Calu3 (cell line): ENCODE measurements at regions not wholly inside any gene's neighbourhood (a gene's known extent, or its start where the extent isn't known, plus 50 kb on each side); places are given as distances from the start of the nearest gene placed in this dataset.
"Not testable (repeated sequence)": the region's sequence is repeated elsewhere in the genome, so short reads cannot be mapped to it uniquely, and the experiment has no call there.

Source experiments
- BruUV-seq: library from RNA; stranded (reverse); fragments of 400-500 nt; replicated peaks from 2 replicates; lab custom pipeline; 2021; lab: Mats Ljungman, UMichigan
- CTCF ChIA-PET: fragments of 300-600 bp; sonication (Branson Sonifier 250); formaldehyde crosslinking; loops from one replicate; lab custom pipeline; 2022; ENCODE audit warnings: antibody characterized with exemption; lab: Charles Lee
- DNase-seq: peaks from one replicate; pipeline ENCODE4 v3.0.0; 2022
- H3K27ac Mint-ChIP-seq: one replicate; pipeline ENCODE4 v1.8.0; 2022; ENCODE audit warnings: mixed read lengths; ENCODE audit not compliant: unreplicated experiment
- H3K27me3 Mint-ChIP-seq: one replicate; pipeline ENCODE4 v1.8.0; 2022; ENCODE audit warnings: mixed read lengths; ENCODE audit not compliant: unreplicated experiment
- H3K36me3 Mint-ChIP-seq: one replicate; pipeline ENCODE4 v1.8.0; 2022; ENCODE audit warnings: mild to moderate bottlenecking, moderate library complexity, mixed read lengths; ENCODE audit not compliant: insufficient read depth, unreplicated experiment
- H3K4me1 Mint-ChIP-seq: one replicate; pipeline ENCODE4 v1.8.0; 2022; ENCODE audit warnings: mild to moderate bottlenecking, low read depth, mixed read lengths; ENCODE audit not compliant: unreplicated experiment
- H3K4me3 Mint-ChIP-seq: one replicate; pipeline ENCODE4 v1.8.0; 2022; ENCODE audit warnings: mild to moderate bottlenecking, low read depth, moderate library complexity, mixed read lengths; ENCODE audit not compliant: unreplicated experiment
- H3K9me3 Mint-ChIP-seq: one replicate; pipeline ENCODE4 v1.8.0; 2022; ENCODE audit warnings: low read depth, mixed read lengths; ENCODE audit not compliant: unreplicated experiment
- CTCF ChIP-seq: fragments of 200-600 bp; IDR thresholded peaks from one replicate; pipeline ENCODE4 v1.8.0; 2022; ENCODE audit warnings: antibody characterized with exemption; ENCODE audit not compliant: unreplicated experiment
- intact Hi-C: fragments of 100-400 bp; cut with micrococcal nuclease; formaldehyde crosslinking; loops from one replicate; pipeline ENCODE4 v1.10.0; 2022; ENCODE audit not compliant: unreplicated experiment

GRCh38 chr1:148363439-148363810 lies 119.7 kb downstream of the PPIAL4G start:
- no TSS peak for BruUV-seq
- Mint-ChIP-seq H3K27ac (no peak overlapping the region), H3K36me3 (peaks cover 17% of the 10 kb centered on the region), H3K4me1 (peaks cover 27% of the 10 kb centered on the region), H3K9me3 (no peaks in the 10 kb centered on the region), H3K4me3 (no peak overlapping the region), H3K27me3 (peaks cover 4% of the 10 kb centered on the region)
- intact Hi-C loops = no loop called here
- DNase-seq = no peak
- CTCF ChIA-PET = no interaction called here
- no peak for TF ChIP-seq CTCF

GRCh38 chr1:148362626-148363438 lies 120.3 kb downstream of the PPIAL4G start:
- peak overlapping the region; percentile 50 for H3K27ac Mint-ChIP-seq
- DNase-seq = peak; percentile 34

GRCh38 chr1:148362216-148362611 lies 120.9 kb downstream of the PPIAL4G start:
- Mint-ChIP-seq H3K36me3 (peaks cover 17% of the 10 kb centered on the region), H3K4me1 (peaks cover 27% of the 10 kb centered on the region), H3K4me3 (peak overlapping the region; percentile 69), H3K27ac (peak overlapping the region; percentile 50), H3K9me3 (no peaks in the 10 kb centered on the region), H3K27me3 (peaks cover 16% of the 10 kb centered on the region)
- no peak for DNase-seq
- BruUV-seq = TSS peak; percentile 83
- TF ChIP-seq CTCF = no peak
- CTCF ChIA-PET = interaction anchor here (0.6 kb wide), 1 partner anchor 17 kb away, joined by 3 read pairs; no protein-coding TSS in a partner anchor
- intact Hi-C loops = no loop called here

More at GRCh38 chr1:148362626-148363438, 120.3 kb downstream of the PPIAL4G start:
- Mint-ChIP-seq H3K9me3 (no peaks in the 10 kb centered on the region), H3K36me3 (peaks cover 17% of the 10 kb centered on the region), H3K4me1 (peaks cover 27% of the 10 kb centered on the region), H3K27me3 (peaks cover 10% of the 10 kb centered on the region), H3K4me3 (peak overlapping the region; percentile 69)
- no peak for TF ChIP-seq CTCF
- no TSS peak for BruUV-seq
- intact Hi-C loops = no loop called here
- CTCF ChIA-PET = interaction anchor here (0.6 kb wide), 1 partner anchor 17 kb away, joined by 3 read pairs; no protein-coding TSS in a partner anchor

- TSS peak; percentile 76 for BruUV-seq
- Mint-ChIP-seq H3K36me3 (peaks cover 17% of the 10 kb centered on the region), H3K27ac (peak overlapping the region; percentile 50), H3K4me1 (peaks cover 27% of the 10 kb centered on the region), H3K27me3 (peaks cover 20% of the 10 kb centered on the region), H3K4me3 (peak overlapping the region; percentile 69)
- H3K9me3 Mint-ChIP-seq, intact Hi-C loops: not testable (repeated sequence)
- TF ChIP-seq CTCF = peak; percentile 58
- DNase-seq = peak; percentile 81
- CTCF ChIA-PET = interaction anchor here (0.6 kb wide), 1 partner anchor 16 kb away, joined by 3 read pairs; no protein-coding TSS in a partner anchor
Measured at GRCh38 chr1:148361427-148362215, 121.5 kb downstream of the PPIAL4G start.
